GM03348 (cell line): ENCODE measurements at regions not wholly inside any gene's neighbourhood (a gene's known extent, or its start where the extent isn't known, plus 50 kb on each side); places are given as distances from the start of the nearest gene placed in this dataset.
"Not testable (repeated sequence)": the region's sequence is repeated elsewhere in the genome, so short reads cannot be mapped to it uniquely, and the experiment has no call there.

ENCODE experiments used
- DNase-seq: peaks from one replicate; pipeline ENCODE4 v3.0.0; 2012; ENCODE audit warnings: low spot score

DNA sequence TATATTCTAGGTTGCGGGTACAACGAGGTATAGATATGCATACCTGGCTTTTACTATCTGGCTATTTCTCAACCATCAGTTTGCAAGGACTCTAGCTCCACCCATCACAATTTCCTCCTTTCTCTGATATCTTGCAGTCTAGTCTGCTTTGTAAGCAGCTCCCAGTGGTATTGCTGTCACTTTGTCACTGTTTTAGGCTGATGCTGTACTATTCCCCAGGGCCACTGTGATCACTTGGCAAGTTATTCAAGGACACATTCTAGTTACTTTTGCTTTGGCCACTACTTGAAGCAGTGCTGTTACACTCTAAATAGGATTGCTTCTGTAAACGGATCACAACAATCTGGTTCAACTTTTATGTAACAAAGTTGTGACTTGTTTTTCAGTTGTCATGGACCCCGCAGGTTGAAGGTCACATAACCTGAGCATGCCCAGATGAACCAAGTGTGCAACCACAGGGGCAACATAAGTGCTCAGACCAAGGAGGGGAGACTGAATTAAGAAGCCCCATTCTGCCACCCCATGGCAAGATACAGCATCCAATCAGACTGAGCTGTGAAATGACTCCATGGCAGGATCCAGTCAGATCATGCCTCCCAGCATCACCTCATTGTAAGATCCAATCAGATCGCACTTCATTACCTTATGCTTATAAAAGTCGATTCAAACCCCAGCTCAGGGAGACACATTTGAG is 588.4 kb upstream of the CITED2 start:
- DNase-seq: no peak

DNA sequence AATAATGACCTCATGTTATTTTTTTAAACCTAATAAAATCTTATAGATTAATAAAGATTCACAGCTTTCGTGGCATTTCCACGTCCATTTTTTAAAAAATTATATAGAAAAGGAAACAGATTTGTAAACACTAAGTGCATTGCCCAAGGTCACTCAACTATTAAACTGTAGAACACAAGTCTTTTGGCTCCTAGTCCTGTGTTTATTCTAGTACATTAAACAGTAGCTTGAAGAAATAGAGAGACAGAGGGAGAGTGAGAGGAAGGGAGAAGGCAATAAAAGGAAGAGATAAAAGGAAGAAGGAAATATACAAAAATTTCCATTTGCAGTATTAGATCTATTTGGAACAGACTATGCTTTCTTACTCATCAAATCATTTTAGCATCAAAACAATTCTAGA is 586.7 kb upstream of the CITED2 start:
- DNase-seq: no peak

DNA sequence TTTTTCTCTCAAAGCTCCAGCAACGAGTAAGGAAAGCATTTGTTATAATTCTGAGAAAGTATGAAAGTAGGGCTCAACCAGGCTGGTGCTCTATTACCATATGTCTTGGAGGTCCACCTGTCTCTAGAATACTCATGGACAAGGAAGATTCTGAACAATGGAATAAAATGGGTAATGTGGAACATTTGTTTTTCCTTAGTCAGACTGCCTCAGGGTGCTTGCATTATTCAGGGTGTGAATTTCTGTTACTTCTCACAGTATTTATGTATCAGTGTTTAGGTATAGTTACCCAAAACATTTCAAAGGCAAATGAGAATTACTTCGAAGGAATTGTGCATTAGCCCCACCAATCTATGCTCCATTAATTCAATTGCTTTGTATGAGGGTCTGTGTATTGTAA is 586.2 kb upstream of the CITED2 start:
- no peak for DNase-seq

DNA sequence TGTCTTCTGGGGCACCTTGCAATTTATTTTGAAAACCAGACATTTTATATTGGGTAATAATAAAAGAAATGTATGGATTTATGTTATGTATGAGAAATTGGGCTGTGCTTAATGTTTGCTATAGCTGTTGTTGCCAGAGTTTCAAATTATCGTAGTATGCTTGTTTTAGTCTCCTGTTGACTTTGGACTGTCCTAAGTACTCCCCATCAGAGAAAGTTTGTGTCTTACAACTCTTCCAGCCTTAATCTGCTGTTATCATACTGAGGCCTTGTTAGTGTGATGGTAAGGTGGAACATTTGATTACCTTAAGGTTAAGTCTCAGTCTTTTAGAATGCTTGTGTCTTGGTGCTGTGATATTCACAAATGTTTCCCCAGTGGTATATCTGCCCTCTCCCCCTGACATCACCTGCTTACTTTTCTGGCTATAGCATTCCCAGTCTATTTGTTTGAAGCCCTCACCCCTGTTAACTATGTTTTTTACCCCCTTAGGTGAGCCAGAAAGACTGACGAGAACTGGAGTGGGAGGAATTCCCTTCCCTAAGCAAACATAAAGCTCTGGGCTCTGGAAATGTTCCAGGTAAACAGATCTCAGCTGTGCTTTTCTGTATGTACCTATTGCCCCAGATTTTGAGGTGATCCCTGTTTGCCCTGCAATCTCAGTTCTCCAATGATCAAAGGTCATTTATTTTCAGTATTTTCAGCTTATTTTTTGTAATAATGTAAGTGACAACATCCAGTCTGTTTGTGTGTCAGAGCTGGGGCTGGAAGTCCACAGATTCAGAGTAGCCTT is 581.1 kb upstream of the CITED2 start:
- no peak for DNase-seq

DNA sequence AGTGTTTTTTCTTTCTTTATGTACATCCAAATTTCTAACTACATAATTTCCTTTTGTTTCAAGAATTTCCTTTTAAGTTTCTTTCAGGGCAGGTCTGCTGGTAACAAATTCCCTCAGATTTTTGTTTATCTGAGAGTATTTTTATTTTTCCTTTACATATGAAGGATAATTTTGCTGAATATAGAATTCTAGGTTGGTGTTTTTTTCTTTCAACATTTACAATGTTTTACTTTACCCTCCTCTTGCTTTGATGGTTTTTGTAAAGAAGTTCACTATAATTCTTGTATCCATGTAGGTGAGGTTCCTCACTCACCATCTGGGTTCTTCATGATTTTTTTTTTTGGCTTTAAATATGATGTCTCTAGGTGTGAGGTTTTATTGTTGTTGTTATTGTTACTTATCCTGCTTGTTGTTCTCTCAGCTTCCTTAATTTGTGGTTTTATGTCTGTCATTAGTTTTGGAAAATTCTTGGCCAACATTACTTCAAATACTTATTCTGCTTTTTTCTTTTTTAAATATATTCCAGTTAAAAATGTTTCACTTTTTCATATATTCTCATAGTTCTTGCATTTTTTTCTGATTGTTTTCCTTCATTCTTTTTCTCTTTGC is 580.1 kb upstream of the CITED2 start:
- no peak for DNase-seq

DNA sequence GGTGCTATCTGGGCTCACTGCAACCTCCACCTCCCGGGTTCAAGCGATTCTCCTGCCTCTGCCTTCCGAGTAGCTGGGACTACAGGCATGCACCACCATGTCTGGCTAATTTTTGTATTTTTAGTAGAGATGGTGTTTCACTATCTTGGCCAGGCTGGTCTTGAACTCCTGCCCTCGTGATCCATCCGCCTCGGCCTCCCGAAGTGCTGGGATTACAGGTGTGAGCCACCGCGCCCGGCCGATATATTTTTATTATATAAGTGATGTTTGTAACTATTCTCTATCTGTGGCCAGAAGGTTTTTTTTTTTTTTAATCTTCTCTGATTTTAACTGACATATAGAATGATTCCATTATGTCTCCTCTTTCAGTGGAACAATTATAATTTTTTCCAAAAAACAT is 579.3 kb upstream of the CITED2 start:
- not testable (repeated sequence) for DNase-seq

DNA sequence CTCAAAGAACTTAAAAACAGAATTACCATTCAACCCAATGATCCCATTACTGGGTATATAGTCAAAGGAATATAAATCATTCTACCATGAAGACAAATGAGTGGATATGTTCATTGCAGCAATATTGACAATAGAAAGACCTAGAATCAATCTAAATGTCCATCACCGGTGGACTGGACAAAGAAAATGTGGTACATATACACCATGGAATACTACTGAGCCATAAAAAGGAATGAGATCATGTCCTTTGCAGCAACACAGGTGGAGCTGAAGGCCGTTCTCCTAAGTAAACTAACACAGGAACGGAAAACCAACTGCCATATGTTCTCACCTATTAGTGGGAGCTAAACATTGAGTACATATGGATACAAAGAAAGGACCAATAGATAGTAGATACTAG is 576.7 kb upstream of the CITED2 start:
- DNase-seq: no peak

DNA sequence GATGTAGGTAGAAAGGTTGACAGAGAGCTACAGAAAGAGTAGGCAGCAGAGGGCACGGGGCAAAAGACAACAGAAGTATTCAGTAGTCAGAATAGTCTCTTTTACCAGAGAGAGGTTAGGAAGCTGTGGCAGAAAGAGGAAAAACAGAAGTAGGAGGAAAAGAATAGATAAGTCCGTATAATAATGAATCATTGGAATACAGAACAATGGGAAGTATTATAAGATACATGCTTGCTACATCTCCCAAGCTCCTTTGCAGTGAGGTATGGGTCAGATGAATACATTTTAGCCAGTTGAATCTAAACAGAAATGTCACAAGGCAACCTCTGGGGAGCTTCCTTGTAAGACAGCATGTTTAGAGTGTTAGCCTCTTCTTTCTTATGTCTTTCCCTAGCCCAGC is 570.5 kb upstream of the CITED2 start:
- DNase-seq: no peak

DNA sequence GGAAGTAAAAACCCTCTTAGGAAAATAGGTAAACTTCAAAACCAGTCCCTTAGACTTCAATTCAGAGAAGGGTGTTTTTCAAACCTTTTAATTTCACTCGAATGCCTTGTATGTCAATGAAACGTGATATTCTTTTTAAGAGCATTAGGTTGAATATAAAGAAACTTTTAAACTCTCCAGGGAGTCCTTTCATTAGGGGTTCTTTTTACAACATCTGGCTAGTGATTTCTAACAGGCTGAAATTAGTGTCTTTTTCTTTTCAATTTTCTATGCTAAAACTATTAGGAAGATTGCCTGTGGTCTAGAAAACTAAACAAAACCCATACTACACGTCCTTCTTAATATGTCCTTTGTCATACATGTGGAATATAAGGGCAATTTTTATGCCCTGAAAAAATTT is 569.7 kb upstream of the CITED2 start:
- DNase-seq: no peak

DNA sequence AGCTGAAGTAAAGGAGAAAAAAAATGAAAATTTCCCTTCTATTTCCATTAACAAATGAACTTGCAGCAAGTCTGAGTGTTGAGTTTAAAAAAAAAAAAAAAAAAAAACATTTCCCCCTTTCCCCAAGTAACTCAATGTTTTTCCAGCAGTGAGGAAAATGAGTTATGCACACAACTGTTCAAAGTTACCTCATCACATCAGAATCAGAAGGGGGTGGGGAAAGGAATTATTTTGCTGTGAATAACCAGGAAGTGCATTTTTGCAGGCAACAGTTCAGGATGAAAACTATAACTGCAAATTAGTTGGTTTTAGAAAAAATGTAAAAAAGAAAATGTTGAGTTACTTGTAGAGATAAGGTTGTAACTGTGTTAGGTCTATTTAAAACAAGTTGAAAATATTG is 568.9 kb upstream of the CITED2 start:
- peak; percentile 81 for DNase-seq

DNA sequence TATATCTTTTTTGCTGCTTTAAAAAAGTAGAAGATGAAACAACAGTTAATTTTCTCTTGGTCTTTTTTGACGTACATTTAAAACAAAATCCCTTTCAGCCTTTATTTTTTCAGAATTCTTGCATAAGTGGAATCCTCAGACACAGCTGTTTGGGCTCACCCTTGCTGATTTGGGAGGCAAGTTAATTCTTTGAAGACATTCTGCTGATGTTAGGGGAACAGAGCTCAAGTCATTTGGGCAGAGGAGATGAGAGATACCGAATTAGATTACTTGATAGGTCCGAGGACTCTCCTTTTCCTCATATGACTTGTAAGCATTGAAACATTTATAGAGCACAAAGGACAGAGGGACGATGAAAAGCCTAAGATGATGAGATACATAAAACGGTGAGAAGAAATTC is 567.9 kb upstream of the CITED2 start:
- DNase-seq: no peak

DNA sequence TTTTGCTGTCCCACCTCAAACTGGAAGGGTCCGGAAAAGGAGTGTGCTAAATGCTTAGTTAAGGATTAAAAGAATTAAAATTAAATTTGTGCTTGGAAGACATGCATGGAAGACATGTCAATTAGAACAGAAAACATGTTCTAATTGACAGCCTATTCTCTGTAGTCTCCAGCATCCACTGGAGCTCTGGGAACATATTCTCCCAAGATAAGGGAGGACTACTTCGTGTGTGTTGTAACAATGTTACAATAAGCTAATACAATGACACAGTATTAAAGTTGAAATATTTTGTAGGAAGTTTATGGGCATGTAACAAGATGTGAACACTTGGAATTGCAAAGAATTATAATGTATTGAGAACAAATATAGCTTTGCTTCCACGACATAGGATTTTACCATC is 567.4 kb upstream of the CITED2 start:
- DNase-seq: no peak

DNA sequence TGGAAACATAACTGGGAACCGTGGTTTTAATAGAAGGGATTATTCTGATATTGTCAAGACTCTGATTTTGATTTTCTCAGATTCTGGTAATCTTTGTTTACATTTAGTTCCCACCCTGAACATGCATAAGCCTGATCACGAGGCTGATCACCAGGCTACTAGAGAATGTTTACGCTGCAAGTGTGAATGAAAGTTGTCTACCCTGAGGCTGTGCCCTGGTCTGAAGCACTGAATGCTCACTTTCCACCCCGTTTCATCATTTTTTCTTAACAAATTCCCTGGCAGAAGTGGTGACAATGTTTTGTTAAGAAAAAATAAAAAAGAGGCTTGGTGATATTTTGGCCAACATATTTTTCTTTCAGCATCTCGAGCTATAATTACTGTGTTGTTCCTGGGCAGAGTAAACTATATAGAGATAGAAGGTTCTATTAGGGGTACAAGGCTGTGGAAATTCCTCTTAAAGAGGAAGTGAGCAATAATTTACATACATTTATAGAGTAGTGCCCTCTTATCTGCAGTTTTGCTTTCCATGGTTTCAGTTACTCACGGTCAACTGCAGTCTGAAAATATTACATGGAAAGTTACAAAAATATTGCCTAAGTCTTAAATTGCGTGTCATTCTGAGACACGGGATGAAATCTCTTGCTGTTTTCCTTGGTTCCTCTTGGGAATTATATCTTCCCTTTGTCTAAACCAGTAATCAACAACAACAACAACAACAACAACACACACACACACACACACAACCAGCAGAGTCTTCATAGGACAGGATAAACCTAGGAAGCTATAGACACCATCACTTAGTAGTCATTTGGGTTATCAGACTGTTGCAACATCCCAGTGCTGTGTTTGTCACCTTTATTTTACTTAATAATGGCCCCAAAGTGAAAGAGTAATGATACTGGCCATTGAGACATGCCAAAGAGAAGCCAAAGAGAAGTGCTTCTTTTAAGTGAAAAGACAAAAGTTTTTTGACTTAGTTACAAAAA is 566.6 kb upstream of the CITED2 start:
- DNase-seq: no peak

DNA sequence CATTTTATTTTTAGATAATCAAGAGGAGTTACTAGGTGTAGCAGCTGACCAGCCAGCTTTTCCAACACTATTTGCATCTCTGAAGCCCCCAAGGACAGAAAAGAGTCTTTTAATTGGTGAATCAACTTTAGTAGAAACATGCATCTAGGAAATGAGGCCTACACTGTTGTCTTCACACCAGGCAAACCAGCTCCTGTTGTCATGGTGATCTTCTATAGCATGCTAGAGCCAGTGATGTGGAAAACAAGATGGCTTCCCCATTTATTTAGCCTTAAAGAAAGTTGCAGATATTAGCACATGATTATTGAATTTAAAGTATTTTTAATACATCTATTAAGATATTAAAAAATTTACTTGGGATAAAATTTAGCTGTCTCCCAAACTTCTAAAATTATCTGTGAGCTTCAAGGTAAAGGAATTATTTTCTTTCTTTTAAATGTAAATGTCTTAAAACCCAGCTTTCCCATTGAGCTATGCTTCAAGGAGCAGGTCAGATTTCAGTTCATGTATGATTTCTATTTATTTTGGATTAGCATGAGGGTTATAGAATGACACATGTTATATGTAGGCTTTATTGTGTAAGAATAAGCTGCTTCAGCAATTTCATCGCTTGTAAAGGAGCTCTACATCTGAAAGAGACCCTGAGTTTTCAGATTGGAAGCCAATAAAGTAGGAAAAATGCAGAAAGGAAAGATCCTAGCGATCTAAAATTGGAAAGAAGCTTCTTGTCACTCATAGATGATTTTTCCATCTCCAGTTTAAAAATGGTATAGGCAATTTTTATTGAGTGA is 564.9 kb upstream of the CITED2 start:
- DNase-seq: no peak

DNA sequence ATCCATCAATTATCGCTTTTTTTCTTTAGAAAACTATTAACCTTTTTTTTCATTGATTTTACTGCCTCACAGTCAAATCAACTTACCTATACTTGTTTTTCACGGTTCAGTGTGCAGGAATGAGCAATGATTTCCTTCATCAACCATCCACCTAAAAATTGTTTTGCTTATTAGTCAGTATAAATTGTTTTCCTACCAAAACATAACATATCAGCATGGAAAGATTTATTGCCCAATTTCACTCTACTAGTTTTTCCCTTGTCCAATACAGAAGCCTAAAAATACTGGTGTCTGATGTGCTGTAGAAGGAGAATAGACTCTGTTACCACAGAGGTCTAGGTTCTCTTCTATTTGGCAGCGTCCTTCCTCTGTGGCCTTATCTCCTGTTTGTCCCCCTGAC is 558.2 kb upstream of the CITED2 start:
- DNase-seq: no peak

DNA sequence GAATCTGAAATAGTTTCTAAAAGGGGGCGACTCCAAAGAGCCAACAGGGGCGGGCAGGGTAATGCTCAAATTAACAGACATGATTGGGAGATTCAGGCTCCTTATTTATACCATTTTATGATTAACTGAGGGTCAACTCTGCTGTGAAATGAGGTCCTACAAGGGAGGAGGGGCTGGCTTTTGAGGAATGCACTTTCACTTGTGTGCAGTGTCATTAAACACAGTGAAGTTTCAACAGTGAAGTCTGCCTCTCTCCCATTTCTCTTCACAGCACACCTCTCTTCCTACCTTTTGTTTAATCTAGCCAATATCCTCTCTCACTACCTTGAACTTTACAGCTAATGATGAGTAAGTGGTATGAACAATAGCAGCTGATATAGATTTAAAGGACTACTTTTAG is 557.3 kb upstream of the CITED2 start:
- DNase-seq: no peak

DNA sequence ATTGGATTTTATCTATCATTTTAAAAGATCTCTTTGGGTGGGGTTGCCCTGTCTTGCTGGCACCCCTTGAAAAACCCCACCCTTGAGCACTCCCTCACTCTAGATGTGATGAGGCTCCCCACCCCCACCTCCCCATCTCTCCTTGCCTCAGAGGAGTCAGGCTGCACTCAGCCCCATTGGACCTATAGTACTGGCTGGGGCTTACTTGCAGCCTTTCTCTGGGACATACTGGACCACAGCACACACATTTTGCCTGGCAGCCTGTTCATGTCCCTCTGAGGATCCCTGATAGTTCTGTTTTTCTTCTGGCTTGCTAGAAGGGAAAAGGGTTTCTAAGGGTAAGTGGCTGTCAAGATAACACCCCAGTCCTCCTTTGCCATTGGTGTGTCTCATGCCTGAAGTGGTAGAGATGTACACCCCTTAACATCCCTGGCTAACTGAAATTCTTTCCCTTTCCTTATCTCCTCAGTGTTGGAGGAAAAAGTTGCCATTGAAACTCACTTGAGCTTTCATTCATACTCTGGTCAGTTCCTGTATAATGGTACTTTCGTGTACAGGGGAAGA is 553.4 kb upstream of the CITED2 start:
- no peak for DNase-seq

DNA sequence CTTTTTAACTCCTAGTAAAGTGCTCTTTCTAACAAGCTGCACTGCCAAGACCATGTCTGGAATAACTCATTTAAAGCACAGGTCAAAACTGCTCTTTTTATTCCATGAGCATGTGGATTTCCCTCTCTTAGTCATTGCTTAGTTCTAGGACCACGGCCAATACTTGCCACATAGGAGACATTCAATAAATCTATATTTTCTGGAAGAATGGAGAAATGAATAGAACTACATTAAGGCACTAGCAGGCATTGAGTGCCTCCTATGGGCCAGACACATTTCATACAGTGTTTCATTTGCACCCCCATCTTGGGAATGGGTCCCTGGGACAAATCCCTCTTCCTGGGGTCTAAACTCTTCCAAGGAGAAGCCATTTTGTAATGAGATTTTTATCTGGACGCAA is 552.8 kb upstream of the CITED2 start:
- DNase-seq: peak; percentile 65

DNA sequence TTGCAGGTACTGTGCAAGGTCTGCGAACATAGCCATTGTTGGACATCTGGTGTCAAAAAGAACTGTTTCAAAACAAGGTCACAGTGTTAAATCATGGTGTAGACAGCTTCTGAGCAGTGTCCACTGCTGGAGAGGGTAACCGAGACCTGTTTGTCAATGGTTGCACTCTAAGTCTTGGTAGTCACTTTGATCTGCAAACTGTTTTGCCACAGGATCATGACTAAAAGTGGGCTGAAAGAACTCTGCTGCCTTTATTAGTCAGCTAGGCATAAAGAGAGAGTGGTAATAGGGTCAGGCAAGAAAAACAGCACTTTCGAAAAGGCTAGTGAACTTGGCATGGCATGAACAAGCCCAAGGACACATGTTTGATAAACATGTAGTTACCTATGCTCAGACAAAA is 552.3 kb upstream of the CITED2 start:
- no peak for DNase-seq

DNA sequence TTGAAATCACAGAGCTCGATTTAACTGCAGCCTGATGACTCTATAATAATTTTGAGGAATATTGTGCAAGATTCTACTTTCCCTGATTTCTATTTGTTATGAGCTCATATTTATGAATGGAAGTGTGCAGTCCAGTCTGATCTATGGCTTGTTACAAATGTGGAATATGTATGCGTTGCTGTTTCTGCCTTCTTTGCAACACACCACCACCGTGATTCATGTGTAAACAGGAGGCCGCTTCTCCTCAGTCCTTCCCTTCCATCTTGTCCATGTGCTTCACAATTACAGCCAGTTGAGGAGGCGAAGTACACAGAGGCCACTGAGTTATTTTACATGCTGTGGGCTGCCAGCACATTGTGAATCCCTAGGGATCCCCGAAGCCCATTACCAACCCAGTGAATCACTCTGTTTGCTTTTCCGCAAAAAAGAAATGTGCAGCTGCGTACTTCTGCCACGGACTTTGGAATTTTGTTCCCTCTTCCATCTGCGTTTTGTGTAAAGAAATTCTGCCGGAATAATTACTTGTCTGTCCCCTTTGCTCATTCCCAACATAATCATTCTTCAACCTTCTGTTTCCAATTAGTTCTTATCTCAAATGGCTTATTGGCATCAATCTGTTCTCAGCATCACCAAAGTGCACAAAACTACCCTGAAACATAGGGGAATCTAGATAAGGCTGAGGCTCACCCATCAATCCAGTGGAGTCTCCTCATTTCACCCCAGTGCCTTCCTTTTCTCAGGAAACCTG is 551.6 kb upstream of the CITED2 start:
- peak; percentile 16 for DNase-seq
